Adrenal gland (tissue), 9 donors: ENCODE measurements at regions not wholly inside any gene's neighbourhood (a gene's known extent, or its start where the extent isn't known, plus 50 kb on each side); places are given as distances from the start of the nearest gene placed in this dataset.

Experiments used
- DNase-seq, 7 donors: peaks; one replicate each; pipeline ENCODE4 v3.0.0-alpha.2; 2019 to 2020
- H3K27ac ChIP-seq, 5 donors: fragments of 200-600 bp; sonication (generic) in 4 of 5; 1 replicate in 3 of 5; 2 replicates in 2 of 5; pipeline versions ENCODE4 v1.5.1 to v1.8.0; 2016 to 2020; ENCODE audit warnings: mild to moderate bottlenecking in 1 of 5
- H3K27me3 ChIP-seq: fragments of 200-600 bp; 2 replicates; pipeline ENCODE4 v1.8.0; 2021
- H3K36me3 ChIP-seq, 2 donors: fragments of 200-600 bp; replicated peaks in 1 of 2; 1 replicate in 1 of 2; 2 replicates in 1 of 2; pipeline versions ENCODE4 v1.5.1 to v1.8.0; 2018 to 2022
- H3K4me1 ChIP-seq, 2 donors: fragments of 200-600 bp; replicated peaks in 1 of 2; 1 replicate in 1 of 2; 2 replicates in 1 of 2; pipeline versions ENCODE4 v1.5.1 to v1.8.0; 2018 to 2021
- H3K4me3 ChIP-seq, 4 donors: fragments of 200-600 bp; sonication (generic) in 3 of 4; one replicate each; pipeline ENCODE4 v1.5.1; 2016 to 2018
- H3K9me3 ChIP-seq, 3 donors: fragments of 200-600 bp; sonication (generic) in 1 of 3; replicated peaks in 1 of 3; 1 replicate in 2 of 3; 2 replicates in 1 of 3; pipeline versions ENCODE4 v1.5.1 to v1.8.0; 2016 to 2021
- POLR2A ChIP-seq, 2 donors: fragments of 450-650 bp; IDR thresholded peaks; one replicate each; pipeline ENCODE4 v1.6.1; 2017; ENCODE audit warnings: antibody characterized with exemption in 2 of 2, mild to moderate bottlenecking in 2 of 2, moderate library complexity in 1 of 2
- WGBS, 4 donors: extraction: QIAGEN DNeasy Blood & Tissue Kit in 2 of 4; methylation state at CpG; one replicate each; pipeline versions ENCODE4 v1.1.5 to v1.1.7; 2013 to 2017; 5-methylcytosine and 5-hydroxymethylcytosine counted together
- intact Hi-C, 2 donors: fragments of 100-400 bp; cut with DNase I; formaldehyde crosslinking; loops; one replicate each; pipeline versions ENCODE4 v1.14.1 to v1.15.0; 2022 to 2023
- TF ChIP-seq, protein P1 (sequence below), 6 experiments: fragments of 450-650 bp in 4 of 6; fragments of 200-600 bp in 2 of 6; sonication (generic) in 1 of 6; IDR thresholded peaks; 1 replicate in 5 of 6; 2 replicates in 1 of 6; pipeline versions ENCODE4 v1.5.1 to v1.8.0; 2016 to 2021; ENCODE audit warnings: antibody characterized with exemption in 6 of 6, mild to moderate bottlenecking in 2 of 6, moderate library complexity in 1 of 6
- donor health status: healthy with polysubstance abuse.
- donor health status: Bipolar disorder and iron deficiency.
- donor health status: DM: yes; HTN: yes; CAD: no.
- donor health status: DM: no; HTN: no; CAD: no.
- donor health status: DM: no; HTN: no; CAD: no.

DNA sequence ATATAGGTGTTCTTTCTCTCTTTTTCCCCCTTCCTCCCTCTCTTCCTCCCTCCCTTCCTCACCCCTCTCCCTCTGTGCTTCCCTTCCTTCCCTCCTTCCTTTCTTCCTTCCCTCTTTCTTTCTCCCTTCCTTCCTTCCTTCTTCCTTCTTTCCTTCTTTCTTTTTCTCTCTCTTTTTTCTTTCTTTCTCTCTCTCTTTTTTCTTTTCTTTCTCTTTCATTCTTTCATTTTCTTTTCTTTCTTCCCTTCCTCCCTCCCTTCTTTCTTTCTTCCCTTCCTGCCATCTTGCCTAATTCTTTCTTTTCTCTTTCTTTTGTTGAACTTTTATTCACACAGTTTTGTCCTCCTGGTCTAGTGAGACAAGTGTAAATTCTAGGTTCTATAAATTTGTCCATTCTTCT, 1595.6 kb downstream of the SI start:
- no peak overlapping the region for H3K27ac ChIP-seq
- TF ChIP-seq POLR2A (IDR thresholded peaks at IDR 0.05) = no peak
- TF ChIP-seq, protein P1, sequence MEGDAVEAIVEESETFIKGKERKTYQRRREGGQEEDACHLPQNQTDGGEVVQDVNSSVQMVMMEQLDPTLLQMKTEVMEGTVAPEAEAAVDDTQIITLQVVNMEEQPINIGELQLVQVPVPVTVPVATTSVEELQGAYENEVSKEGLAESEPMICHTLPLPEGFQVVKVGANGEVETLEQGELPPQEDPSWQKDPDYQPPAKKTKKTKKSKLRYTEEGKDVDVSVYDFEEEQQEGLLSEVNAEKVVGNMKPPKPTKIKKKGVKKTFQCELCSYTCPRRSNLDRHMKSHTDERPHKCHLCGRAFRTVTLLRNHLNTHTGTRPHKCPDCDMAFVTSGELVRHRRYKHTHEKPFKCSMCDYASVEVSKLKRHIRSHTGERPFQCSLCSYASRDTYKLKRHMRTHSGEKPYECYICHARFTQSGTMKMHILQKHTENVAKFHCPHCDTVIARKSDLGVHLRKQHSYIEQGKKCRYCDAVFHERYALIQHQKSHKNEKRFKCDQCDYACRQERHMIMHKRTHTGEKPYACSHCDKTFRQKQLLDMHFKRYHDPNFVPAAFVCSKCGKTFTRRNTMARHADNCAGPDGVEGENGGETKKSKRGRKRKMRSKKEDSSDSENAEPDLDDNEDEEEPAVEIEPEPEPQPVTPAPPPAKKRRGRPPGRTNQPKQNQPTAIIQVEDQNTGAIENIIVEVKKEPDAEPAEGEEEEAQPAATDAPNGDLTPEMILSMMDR (IDR thresholded peaks at IDR 0.05) = no peak
- intact Hi-C loops = no loop called here

DNA sequence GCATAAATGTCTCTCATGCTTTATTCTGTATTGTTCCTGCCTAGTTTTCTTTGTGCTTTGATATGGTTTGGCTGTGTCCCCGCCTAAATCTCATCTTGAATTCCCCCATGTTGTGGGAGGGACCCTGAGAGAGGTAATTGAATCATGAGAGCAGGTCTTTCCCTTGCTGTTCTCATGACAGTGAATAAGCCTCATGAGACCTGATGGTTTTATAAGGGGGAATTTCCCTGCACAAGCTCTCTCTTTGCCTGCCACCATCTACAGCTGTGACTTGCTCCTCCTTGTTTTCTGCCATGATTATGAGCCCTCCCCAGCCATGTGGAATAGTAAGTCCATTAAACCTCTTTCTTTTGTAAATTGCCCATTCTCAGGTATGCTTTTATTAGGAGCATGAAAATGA, 1596.6 kb downstream of the SI start:
- DNase-seq = no peak
- no peak overlapping the region for H3K27ac ChIP-seq
- H3K36me3 ChIP-seq = no peaks in the 10 kb centered on the region
- TF ChIP-seq POLR2A (IDR thresholded peaks at IDR 0.05) = no peak
- TF ChIP-seq, protein P1 (IDR thresholded peaks at IDR 0.05) = no peak
- WGBS, 4 donors = 50 to 71% (median 56%) methylated on average over 1 of the region's 1 CpG
- no peak overlapping the region for H3K4me3 ChIP-seq
- no peaks in the 10 kb centered on the region for H3K27me3 ChIP-seq
- intact Hi-C loops = no loop called here
- H3K4me1 ChIP-seq = no peaks in the 10 kb centered on the region
- no peaks in the 10 kb centered on the region for H3K9me3 ChIP-seq

More for the DNA sequence above, 1595.6 kb downstream of the SI start:
- no peaks in the 10 kb centered on the region for H3K27me3 ChIP-seq
- H3K4me1 ChIP-seq = no peaks in the 10 kb centered on the region
- no peak for DNase-seq
- no peaks in the 10 kb centered on the region for H3K9me3 ChIP-seq
- H3K36me3 ChIP-seq = no peaks in the 10 kb centered on the region
- H3K4me3 ChIP-seq = no peak overlapping the region

DNA sequence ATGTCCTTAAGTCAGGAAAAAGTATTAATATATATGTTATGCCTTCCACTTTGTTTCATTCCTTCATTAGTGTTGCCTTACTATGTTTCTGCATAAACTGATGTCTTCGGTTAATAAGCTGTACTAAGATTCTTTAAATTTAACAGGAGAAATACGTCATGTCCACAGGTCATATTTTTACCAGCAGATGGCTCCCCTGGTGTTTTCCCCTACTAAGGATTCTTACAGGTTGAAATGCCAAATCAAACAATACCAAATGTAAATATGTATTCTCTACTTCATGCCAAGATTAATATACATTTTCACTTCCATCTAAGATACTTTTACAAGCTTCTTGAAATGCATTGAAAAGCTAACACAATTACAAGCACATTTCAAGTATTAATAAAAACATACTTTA, 1602.1 kb downstream of the SI start:
- Histone ChIP-seq H3K4me3 (no peak overlapping the region), H3K4me1 (no peaks in the 10 kb centered on the region), H3K27ac (no peak overlapping the region), H3K9me3 (no peaks in the 10 kb centered on the region), H3K36me3 (no peaks in the 10 kb centered on the region), H3K27me3 (no peaks in the 10 kb centered on the region)
- WGBS, 4 donors = 33 to 36% (median 35%) methylated on average over 2 of the region's 2 CpGs
- intact Hi-C loops = no loop called here
- no peak for DNase-seq
- TF ChIP-seq POLR2A (IDR thresholded peaks at IDR 0.05) = no peak
- TF ChIP-seq, protein P1 (IDR thresholded peaks at IDR 0.05) = no peak

DNA sequence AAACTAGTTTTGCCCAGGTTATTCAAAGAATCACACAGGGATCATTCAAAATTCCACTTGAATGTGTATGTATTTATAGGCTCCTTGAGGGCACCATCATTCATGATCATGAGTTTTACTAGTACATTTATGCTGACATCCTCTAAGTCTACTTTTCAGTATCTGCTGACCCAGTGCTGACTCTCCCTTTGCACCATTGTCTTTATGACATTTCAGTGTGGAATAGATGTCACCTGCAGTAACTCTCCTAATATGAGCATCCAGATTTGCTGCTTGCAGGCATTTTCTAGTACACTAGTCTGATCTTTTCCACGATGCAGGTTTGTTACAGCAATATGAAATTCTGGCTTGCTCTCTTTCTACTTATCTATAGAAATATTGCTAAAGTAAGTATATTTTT, 1603.5 kb downstream of the SI start:
- Histone ChIP-seq H3K27ac (no peak overlapping the region), H3K4me3 (no peak overlapping the region), H3K27me3 (no peaks in the 10 kb centered on the region), H3K4me1 (no peaks in the 10 kb centered on the region), H3K36me3 (no peaks in the 10 kb centered on the region), H3K9me3 (no peaks in the 10 kb centered on the region)
- no peak for TF ChIP-seq POLR2A (IDR thresholded peaks at IDR 0.05)
- TF ChIP-seq, protein P1 (IDR thresholded peaks at IDR 0.05) = no peak
- intact Hi-C loops = no loop called here
- WGBS, 4 donors = 41 to 77% (median 59%) methylated on average over 1 of the region's 1 CpG
- DNase-seq = no peak
